HG03457 (cell line): ENCODE measurements at regions not wholly inside any gene's neighbourhood (a gene's known extent, or its start where the extent isn't known, plus 50 kb on each side); places are given as distances from the start of the nearest gene placed in this dataset.

Source experiments
- ATAC-seq: cut with Tn5 transposase; IDR thresholded peaks from one replicate; pipeline ENCODE4 v1.9.1; 2021; ENCODE audit warnings: moderate number of reproducible peaks; ENCODE audit not compliant: unreplicated experiment

DNA sequence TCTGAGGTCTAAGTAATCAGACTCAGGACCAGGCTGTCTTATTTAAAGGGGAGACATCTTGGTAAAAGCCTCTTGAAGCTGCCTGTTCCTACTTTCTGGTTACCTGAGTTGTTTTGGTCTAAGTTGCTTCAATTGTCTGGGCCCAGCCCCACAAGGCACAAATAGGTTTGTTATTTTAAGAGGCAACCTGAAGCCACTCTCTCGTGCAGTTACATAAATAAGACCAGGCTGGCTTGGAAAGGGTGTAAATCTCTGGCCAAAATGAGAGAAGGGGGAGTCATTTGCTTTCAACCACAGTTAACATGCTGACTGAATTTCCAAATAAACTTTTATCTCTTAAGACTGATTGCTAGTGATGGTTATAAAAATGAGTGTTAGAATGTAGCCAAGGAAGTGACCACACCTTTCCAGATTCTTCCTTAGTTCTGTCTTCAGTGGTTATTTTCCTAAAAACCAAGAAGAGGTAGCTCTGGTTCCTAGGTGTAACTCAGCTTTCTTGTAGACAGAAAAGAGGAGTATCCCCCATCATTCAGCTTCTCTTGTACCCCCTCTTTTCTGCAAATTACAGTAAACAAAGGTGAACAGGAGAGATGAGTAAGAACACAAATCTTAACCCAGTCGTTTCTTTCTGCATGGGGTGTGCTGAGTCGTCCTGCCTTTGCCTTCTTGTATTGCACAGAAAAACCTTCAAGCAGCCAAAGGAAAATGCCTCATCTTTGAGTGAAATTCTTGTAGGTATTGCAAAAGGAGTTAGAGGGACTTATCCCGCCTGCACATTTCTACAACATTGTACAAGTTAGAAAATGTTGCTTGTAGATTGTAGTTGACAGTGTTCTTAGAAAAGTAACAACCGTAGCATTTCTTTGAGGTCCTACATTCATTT lies 161.5 kb upstream of the NT5C1B start:
- ATAC-seq = no peak

DNA sequence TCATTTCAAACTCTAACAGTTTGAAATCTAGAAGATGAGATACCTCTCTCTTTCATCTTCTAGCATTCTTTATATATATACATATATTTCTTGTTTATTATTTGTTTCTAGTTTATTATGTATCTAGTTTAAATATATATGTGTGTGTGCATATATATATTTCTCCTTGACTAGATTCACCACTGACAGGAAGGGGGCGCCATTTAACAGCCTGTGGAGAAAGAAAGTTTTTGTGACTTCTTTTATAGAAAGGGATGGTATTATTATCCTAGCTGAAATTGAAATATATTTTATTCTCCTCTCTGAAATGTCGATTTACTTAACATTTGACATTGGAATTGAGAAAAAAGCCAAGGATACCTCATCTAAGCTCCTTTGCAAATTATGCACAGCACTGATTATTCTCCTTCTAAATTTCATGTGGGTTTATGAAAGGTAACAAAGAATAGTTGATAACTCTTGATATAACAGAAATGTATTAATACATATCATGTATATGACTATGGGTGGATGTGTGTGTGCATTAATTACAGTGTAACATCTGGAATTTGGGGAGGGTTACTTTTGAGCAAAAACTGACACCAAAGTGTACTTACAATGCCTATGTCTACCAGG lies 160.7 kb upstream of the NT5C1B start:
- no peak for ATAC-seq

DNA sequence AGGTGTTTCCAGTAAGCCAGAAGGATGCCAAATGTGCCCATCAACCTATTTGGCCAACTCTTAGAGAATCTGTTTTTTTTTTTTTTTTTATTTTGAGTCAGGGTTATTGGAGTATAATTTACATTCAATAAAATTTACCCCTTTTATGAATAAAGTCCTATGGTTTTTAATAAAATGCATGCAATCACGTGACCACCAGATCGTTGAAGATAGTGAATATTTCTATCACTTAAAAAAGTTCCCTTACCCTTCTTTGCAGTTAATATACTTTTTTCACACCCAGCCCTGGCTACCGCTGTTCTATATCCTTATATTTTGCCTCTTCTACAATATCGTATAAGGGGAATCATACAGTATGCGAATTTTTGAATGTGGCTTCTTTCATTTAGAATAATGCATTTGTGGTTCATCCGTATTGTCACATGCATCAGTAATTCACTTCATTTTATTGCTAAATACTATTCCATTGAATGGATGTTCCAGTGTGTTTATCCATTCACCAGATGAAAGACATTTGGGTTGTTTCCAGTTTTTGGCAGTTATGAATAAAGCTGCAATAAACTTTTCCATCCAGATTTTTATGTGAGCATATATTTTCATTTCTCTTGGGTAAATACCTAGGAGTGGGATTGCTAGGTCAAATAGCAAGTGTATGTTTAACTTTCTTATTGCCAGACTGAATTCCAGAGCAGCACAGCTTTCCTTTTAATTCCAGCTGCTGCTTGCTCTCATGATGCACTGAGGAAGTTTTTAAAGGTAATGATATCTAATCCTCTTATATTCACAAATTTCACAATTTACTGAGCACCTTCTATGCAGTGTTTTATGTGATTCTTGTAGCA lies 156.3 kb upstream of the NT5C1B start:
- ATAC-seq = no peak

DNA sequence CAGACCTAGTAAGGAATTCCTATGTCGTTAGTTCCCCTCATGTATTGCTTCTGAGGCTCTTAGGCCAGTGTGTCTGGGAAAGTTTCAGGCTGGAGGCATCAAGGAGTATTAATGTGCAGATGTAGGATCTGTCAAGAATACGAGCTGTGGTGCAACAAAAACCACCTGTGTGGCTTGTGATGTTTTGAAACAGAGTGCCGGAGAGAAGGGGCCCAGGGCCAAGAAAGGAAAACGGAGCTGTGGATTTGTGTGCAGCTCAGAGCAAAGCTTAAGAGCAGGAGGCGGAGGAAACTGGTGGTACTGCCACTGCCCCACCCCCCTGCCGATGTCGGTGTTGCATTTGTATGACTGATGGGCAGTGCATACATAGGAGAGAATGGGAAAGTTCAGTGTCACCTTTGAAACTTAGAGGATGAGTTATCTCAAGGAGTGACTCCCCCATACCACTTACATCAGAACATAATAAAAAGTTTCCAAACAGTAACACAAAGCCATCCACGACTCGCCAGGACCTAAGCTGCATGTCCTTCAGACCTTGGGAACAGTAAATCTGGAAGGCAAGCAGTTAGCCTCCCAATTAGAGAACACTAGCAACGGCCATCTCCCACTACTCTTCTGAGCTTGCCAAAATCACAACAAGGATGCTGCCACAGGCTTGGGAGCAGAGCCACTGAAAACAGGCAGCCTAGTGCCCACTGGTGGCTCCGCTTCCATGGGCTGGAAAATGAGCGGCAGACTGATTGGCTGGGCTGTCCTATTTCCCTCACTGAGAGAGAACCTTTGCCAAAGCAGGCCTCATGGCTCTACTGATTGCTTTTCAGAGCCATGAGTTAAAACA lies 152.7 kb upstream of the NT5C1B start:
- no peak for ATAC-seq

DNA sequence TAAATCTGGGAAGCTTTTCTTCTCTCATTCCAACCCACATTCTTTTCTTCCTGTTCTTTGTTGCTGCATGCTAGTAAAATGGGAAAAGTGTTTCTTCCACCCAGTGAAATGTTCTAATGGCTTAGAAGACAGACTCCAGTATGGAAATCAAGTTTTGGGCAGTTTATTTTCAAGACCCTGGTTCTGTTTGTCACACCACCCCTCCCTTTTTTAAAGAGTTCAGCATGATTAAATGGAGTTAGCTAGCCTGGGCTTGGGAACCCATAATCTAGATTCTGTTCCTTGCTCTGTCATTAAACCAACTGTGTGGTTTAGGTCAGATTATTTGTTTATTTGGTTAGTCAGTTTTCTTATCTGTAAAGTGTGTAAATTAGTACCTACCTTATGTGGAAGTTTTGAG lies 151.8 kb upstream of the NT5C1B start:
- no peak for ATAC-seq

DNA sequence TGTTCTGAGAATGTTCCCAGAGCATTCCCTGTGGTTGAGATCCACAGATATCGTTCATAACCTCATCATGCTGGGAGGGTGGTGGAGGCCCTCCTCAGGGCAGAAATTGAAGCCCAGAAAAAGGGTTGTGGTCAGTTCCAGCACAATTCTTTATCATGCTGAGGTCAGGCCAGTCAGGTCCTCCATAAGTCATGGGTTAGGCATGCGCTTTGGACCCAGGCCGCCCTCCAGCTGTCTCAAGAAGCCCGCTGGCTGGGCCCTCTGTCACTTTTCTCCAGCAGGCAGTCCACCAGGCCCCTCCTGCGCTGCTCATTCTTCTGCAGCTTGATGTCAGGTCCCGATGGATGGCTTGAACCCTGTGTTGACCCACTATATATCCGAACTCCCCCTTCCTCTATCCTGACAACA lies 151.1 kb upstream of the NT5C1B start:
- ATAC-seq = no peak

DNA sequence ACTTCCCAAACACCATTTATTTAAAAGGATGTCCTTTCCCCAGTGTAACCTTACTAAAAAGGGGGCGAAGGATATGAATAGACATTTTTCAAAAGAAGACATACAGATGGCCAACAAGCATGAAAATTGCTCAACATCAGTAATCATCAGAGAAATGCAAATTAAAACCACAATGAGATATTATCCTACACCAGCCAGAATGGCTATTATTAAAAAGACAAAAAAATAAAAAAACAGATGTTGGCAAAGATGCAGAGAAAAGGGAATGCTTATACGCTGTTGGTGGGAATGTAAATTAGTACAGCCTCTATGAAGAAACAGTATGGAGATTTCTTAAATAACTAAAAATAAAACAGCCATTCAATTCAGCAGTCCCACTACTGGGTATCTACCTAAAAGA lies 142.3 kb upstream of the NT5C1B start:
- ATAC-seq = no peak

DNA sequence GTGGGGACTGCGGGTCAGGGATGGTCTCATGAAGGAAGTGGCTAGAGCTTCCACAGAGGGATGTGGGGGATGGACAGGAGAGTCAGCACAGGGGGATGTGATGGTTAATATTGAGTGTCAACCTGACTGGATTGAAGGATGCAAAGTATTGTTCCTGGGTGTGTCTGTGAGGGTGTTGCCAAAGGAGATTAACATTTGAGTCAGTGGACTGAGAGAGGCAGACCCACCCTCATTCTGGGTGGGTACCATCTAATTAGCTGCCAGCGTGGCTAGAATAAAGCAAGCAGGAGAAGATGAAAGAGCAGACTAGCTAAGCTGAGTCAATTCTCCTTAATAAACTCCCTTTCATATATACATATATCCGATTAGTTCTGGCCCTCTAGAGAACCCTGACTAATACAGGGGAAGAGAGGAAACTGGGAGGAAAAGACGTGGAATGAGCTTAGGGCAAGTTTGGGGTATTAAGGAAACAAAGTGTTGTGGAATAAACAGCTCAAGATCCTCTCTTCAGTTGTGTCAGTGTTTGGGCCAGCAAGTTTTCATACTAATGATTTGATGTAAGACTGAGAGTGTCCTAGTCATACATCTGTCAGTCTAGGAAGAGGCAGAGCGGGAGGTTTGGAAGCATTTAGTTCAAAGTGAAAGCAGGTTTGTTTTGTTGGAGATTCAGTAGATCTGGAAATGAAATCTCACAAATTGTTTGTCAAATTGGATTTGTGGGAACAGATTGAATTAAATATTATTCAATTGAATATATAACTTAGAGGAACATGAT lies 135.2 kb upstream of the NT5C1B start:
- ATAC-seq = no peak

DNA sequence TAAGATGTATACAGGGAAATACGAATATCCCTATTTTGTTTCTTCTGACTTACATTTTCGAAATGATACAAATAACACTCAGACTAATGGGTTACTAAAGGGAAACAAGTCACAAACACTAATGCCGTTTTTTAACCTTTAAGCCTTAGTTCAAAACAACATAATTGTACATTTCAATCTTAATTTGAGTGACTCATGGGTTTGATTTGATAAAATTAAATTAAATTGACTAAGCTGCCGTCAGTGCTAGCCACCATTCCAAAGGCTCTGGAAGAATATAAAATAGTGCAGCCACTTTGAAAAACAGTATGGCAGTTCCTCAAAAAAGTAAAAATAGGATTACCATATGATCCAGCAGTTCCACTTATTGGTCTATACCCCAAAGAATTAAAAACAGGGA lies 133.8 kb upstream of the NT5C1B start:
- ATAC-seq = no peak

DNA sequence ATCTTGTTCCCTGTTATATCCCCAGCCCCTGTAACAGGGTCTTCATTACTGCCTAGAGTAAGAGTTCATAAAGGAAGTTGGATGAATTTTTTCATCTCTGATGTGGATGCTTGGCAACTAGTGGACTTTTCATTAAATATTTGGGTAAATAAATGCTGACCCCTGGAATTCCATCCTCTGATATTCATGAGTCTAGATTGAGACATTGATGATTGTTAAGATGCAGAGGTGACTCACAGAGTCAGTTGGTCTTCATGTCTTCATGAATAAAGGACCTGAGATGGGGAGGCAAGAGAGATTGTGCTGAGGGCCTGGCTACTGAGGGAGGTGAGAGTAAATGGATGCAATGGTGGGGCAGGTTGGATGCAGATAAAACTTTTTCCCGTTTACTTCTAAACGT lies 132.7 kb upstream of the NT5C1B start:
- no peak for ATAC-seq

DNA sequence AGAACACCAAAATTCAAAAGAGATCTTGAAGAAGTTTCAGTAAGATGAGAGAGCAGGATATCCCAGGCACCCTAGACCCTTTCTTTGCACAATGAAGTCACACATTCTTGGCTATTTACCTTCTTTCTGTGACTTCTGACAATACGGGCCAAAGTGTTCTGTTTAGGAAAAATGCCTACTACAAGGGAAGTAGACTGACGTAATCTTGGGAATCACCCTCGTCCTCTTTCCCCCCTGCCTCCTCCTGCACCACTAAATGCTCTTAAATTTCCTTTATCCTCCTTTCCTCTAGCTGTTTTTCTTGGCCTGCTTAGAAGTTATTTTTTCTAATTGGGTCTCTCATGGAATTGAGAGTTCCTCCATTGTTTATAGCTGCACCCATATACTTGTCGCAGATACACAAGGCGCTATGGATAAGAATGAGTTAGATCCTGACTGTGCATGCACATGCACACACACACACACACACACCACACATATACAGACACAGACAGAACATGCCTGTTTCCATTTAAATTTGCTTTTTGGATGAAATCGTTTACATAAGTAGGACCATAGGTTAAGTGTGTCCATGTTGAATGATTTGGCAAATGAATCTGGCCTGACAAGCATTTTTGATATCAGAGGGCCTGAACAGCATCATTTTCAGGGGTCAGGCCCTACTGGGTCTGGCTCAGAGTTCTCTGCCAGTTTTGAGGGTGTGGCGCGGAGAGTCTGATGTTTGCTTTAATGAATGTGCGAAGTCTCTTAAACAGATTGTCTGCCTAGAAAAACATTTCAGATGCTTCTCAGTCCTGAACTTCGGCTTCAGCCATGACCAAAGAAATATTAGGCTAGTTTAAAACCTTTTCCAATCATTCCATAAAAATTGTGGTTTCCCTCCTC lies 131.9 kb upstream of the NT5C1B start:
- ATAC-seq = no peak

DNA sequence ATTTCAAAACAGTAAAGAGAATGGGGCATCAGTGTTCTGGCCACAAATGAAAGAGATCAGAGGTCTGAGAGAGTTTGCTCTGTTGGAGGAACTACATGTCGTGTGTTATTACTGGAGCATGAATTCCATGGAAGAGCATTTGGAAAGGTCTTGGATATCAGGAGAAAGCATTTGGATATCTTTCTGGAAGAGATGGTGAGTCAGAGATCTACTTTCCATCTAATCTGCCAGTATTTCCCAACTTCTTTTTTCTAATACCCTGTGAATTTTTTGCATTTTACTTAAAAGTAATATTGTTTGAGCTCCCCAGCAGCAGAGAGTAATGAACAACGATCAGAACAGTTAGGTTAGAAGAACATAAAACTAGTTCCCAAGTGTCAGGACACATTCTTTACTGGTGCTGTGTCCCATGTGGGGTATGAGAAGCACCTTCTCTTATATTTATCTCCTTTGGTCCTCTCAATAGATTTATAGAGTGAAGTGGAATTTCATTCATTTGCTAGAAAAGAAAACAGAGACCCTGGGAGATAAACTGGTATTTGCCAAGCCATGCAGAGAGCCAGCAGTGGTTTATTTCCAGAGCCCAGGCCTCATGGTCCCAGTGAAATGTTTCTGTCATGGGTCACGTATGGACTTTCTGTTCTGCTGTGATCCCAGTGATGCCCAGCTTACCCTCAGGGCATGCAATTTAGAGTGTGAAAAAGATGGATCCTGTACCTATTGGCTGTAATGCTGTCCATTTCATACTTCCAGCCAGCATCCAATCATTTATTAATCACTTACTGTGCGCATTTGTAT lies 130.8 kb upstream of the NT5C1B start:
- no peak for ATAC-seq

DNA sequence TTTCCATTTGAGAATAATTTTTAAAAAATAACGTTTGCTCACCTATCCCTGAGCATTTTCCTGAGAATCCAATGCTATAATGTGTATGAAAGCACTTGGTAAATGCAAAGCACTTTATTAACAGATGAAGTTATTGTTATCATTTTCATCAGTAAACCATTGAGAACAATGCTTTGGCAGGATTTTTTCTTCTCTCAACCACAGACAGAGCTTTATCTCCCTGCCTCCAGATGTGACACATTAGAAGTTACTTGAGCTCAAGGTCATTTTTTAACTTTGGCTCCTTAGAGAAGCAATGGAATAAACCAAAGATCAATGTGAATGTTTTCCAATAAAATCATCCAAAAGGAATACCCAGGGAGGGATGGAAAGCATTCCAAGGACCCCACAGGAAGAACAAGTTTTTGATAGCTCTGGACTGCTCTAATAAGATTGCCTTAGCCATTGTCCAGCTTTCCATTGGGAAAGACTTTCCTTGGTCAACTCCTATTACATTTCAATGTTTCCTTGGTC lies 118.9 kb upstream of the NT5C1B start:
- ATAC-seq = no peak

DNA sequence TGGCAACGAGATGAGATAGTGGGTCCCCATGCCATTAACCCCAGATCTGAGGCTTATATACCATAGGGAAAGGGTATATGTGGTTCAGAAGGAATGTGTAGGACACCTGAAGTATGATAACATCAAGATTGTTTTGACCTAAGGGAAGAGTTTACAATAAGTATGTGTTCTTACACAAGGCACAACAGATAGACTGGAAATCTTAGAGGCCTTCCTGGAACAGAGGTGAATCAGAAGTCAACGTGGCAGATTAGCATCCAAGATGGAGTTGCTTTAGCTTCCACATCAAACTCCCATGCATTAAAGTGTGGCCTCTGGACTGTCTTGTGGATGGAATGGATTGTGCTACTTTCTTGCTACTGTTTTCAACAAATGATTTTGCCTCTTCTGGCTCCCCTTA lies 116.6 kb upstream of the NT5C1B start:
- no peak for ATAC-seq

DNA sequence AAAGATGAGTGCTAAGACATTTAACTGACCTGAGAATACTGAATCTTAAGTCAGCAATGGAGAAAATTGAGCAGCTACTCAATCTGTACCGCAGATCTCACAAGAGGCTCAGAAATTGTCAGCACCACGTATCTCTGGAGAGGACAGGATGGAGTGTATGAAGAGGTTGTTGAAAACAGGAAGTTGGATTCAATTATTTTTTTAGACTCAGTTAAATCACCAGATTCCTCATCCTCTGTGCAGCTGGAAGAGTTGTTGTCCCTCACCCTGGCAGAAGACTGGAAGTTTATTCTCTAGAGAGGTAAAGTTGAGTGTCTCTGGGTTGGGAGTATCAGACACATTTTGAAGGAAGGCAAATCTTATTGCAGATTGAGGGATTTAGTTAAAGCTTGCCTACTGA lies 114.9 kb upstream of the NT5C1B start:
- no peak for ATAC-seq

DNA sequence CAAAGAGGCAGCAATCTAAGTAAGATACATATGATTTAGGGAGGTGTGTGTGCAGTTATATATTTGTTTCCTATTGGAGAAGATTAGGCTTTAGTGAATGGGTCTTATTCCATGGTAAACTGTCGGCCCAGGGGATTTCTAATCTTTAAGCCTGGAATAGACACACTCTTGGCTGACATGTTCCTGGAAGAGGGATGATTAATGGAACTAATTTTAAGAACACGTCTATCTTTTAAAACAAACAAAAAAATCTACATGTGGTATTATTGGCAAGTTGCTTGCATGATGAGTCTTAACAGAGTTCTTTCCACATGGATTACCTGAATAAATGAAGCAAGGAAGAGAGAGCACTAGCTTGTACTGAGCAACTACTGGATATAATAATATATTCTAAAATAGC lies 114.2 kb upstream of the NT5C1B start:
- ATAC-seq = no peak

DNA sequence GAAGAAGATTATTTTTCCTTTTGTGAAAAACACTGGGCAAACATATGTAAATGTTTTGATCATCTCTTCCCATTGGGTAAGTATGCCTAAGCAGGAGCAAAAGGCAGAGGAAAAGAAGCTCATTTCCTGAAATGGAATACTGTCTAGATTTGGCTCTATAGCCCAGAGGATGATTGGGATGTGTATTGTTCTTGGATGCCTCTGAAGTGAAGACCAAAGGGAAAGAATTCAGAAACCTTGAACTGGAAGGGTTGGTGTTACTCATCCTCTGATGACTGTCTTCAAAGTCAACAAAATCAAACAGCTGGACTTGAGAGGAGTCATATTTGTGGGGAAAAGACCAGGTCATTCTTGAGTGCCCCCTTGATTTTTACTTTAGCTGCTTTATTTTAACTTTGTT lies 112.6 kb upstream of the NT5C1B start:
- ATAC-seq = no peak

DNA sequence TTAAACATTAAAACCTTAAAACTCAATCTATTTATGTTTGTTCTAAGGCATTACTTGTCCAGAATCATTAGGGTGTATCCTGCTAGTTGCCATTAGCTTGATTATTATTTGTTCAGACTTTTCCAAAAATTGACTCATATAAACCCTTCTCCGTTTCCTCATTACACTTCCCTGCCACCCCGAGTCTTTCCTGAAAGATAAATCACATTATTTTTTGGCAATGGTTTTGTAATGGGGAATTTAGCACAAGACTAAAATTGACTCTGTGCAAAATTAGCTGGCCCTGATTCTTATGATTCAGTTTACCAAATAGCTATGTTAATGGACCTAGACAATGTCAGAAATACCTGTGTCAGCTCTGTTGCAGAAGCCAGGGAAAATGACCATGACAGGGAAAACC lies 112.2 kb upstream of the NT5C1B start:
- ATAC-seq = no peak
